GM18498 (cell line): ENCODE measurements at regions not wholly inside any gene's neighbourhood (a gene's known extent, or its start where the extent isn't known, plus 50 kb on each side); places are given as distances from the start of the nearest gene placed in this dataset.
"Not testable (repeated sequence)": the region's sequence is repeated elsewhere in the genome, so short reads cannot be mapped to it uniquely, and the experiment has no call there.

Experiments used
- ATAC-seq: cut with Tn5 transposase; IDR thresholded peaks from one replicate; pipeline ENCODE4 v1.9.1; 2021; ENCODE audit warnings: mild to moderate bottlenecking, moderate library complexity; ENCODE audit not compliant: unreplicated experiment

- no peak for ATAC-seq
These were observed 261.9 kb upstream of the PUDP start for GRCh38 chrX:7409866-7410265.

GRCh38 chrX:7399373-7399772 is 251.4 kb upstream of the PUDP start:
- no peak for ATAC-seq

- no peak for ATAC-seq
These were observed 242.5 kb upstream of the PUDP start for GRCh38 chrX:7390441-7390840.

- no peak for ATAC-seq
These were observed 241.6 kb upstream of the PUDP start for GRCh38 chrX:7389576-7389975.

DNA sequence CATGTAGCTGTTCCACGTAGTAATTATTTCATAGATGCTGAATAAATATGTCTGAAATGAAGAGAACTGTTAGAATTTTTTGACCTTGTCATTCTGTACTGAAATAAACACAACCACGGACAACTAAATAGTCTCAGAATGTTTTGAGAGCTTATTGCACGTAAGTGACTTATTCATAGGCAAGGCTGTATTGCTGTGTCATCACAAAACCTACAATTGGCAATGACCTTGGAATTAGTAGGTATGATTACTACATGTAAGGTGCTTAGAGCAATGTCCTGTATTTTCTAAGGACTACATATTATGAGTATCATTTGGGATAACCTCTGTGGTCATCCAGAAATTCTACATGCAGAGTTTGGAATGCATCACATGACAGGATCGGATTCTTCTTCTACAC is 237.2 kb upstream of the PUDP start:
- no peak for ATAC-seq

DNA sequence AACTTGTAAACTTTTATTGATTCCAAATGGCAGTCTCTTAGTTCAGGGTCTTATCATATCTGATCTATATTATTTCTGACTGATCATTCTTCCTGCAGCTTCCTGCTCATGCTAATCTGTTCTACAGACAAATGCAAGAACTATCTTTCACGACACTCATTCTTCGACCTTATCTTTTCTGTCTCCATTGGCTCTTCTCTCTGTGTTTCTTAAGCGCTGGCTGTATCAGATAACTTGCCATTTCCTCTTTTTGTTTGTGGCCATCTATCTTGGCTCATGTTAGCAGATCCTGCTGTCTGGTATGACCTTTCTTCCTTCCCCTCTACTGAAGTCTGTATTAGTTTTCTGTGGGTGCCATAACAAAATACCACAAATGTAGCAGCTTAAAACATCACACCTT is 230.5 kb upstream of the PUDP start:
- no peak for ATAC-seq

- ATAC-seq = no peak
These were observed 225.0 kb upstream of the PUDP start for GRCh38 chrX:7372825-7373525.

GRCh38 chrX:7362111-7362510 is 214.2 kb upstream of the PUDP start:
- ATAC-seq = no peak

DNA sequence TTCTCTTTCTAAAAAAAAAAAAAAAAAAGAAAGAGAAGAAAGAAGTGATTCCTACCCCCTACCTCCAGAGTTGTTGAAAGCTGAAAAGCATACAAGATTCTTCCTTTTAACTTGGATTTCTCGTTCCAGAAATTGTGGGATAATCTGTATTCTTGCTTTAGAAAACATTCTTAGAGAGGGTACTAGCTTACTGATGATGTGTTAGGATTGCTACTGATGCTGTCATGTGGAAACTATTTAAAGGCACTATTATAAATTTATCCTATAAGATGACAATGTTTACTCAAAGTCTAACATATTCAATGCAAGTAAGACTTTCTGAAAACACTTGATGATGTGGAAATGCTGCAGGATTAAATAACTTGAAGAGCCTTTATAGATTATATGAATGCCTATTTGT is 204.0 kb upstream of the PUDP start:
- ATAC-seq = no peak

DNA sequence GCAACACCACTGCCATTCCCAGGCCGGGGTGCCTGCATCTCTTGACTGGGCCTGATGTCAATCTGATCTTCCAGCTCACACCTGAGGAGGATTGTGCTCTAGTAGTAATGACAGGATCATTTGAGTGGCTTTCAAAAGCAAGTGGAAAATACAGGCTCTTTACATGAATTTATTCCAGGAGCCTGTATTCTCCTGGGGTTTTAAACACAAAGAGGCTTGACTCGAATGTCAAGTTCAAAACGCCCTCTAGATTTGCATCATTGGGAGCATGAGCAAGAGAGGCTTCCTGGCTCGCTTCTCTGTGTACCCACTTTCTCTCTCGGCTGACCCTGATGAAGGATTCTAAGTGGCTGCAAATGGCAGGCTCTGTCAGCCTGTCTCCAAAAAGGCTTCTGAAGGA is 199.5 kb upstream of the PUDP start:
- no peak for ATAC-seq

DNA sequence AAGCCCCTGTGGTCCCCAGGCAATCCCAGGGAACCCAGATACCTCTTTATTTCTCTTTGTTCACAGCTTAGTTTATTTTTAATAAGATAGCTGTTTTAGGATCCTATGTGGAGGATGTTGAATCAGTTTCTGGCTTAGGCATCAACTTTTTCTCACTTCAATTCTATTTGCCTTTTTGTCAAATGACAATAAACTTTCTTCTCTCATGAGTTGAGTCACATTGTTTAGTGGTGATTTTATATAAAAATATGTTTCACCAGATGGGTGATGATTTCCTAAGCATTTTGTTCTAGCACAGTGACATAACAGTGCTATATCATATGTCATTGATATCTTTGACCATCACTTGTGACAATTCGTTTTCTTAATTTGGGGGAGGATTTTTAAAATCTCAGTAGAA is 198.1 kb upstream of the PUDP start:
- ATAC-seq = no peak

- no peak for ATAC-seq
These were observed 195.2 kb upstream of the PUDP start for GRCh38 chrX:7343181-7343580.

DNA sequence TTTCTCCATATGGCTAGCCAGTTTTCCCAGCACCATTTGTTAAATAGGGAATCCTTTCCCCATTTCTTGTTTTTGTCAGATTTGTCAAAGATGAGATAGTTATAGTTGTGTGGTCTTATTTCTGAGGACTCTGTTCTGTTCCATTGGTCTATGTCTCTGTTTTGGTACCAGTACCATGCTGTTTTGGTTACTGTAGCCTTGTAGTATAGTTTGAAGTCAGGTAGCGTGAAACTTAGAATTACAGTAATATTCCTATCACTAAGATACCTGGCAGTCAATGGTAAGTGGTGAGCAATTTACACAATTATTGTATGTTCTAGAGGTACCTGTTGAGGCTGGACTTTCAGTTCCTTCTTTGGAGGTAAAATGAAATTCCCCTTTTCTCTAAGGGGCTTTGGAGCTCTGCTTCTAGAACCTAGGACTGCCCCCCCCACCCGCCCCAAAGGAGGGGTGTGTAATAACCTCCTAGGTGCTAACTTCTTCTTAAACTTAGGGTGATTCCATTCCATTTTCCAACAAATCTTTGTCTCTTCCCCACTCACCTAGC is 187.9 kb upstream of the PUDP start:
- ATAC-seq = not testable (repeated sequence)

- ATAC-seq = no peak
These were observed 186.4 kb upstream of the PUDP start for GRCh38 chrX:7334253-7334935.

GRCh38 chrX:7330971-7331746 is 183.2 kb upstream of the PUDP start:
- no peak for ATAC-seq

- no peak for ATAC-seq
These were observed 182.6 kb upstream of the PUDP start for GRCh38 chrX:7330556-7330955.

DNA sequence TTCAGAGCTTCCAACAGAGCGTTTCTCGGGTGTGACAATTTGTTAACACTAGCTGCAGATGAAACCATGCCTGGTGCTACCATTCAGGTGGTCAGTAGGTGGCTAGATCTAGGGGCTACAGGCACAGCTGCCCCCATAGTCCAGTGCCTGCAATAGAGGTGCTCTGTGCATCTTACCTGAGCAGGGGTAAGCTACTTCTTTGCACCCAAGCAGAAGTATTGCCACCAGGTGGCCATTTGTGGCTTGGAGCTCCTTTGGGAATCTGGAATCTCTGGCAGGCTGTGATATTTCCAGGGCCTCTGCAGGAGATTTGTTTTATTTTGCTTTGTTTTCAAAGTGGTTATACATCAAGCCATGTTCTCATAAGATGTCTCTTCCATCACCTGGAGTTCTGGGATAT is 170.7 kb upstream of the PUDP start:
- no peak for ATAC-seq

DNA sequence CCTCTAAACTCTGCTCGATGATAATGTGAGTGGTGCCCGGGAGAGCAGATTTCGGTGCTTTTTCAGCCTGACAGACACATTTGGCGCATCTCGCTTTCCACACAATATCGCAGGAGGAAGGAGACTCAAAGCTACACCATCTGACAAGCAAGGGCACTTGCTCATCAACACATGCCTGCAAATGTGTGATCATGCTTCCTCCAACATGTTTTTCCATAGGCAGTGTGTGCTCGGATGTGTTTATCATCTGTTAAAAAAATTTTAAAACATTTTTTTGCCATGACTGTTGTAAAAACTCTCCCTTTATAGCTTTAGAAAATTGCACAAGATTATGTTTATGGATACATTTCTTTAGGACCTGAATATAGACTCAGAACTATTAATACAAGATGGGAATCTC is 170.3 kb upstream of the PUDP start:
- no peak for ATAC-seq

DNA sequence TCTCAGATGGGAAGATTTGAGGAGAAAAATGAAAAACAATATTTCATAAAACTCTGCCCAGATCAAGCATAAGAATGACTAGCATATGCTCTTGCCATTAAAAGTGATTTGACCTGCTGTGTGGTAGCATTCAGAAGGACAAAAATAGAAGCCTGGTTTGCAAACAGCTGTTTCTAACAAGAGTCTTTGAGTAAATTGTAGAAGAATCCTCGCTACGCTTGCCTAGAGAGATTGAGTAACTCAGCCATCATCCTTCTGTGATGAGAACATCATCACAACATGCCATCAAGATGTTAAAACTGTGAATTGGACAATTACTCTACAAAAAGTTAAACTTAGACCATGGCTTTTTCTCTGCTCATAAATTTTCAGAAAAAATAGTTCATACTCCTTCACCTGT is 168.9 kb upstream of the PUDP start:
- ATAC-seq = no peak

GRCh38 chrX:7316280-7316679 is 168.3 kb upstream of the PUDP start:
- no peak for ATAC-seq

DNA sequence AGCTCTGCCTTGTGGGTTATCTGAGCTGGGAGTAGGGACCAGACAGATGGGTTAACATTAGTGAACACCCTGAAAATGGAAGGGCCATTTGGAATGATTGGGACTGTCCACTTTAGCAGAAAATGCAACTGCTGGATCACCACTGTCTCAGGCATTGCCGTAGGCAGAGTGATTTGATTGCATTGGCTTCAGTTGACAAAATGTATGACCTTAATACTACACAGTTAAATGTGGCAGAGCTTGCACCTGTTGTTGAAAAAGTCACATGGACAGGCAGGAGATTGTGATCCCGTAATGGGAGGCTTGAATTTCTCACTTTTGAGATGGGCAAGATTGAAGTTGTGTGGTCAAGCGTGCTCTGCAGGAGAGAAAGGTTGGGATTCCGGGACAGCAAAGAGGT is 166.5 kb upstream of the PUDP start:
- ATAC-seq = no peak

DNA sequence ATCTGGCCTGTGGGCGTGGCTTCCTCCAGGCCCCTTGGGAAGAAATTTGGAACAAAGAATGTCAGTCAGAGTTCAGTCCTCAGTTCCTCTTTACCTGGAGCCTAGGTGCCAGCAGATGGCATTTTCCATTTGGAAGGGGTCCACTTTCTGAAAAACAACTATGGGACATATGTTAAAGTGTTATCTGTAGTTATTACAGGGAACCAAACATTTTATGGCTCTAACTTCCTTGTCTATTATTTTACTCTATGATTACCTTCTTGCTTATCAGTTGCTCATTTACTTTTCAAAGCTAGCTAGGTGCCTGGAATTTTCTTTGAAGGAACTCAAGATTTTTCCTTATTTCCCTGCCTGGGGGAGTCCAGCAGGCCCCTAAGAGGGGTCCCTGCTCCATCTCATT is 159.8 kb upstream of the PUDP start:
- ATAC-seq = no peak
